ENCODE measurements at regions not wholly inside any gene's neighbourhood (a gene's known extent, or its start where the extent isn't known, plus 50 kb on each side); places are given as distances from the start of the nearest gene placed in this dataset.

- peak; percentile 24 for DNase-seq (ENCODE audit: low read depth)
Measured at GRCh38 chr5:158301186-158301585, 442.2 kb upstream of the CLINT1 start.

GRCh38 chr5:158300256-158300655 lies 441.3 kb upstream of the CLINT1 start:
- no peak for DNase-seq (ENCODE audit: low read depth)

GRCh38 chr5:158297002-158297527 lies 438.1 kb upstream of the CLINT1 start:
- DNase-seq (ENCODE audit: low read depth): no peak

DNA sequence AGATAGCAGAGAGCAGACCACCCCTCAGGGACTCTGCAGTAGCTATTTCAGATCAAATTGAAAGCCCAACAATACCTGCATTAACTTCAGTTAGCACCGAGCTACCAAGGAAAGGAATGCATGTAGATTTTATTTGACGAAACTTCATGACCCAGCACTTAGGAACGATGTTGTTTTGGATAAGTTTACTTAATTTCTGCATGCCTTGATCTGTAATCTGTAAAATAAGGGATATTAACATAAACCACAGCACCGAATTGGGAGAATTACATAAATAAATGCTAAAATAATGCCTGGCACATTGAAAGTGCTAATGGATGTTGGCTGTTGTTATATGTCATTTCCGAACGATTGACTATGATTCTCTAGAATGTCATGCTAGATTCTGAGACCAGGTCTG lies 435.8 kb upstream of the CLINT1 start:
- no peak for DNase-seq (ENCODE audit: low read depth)

DNA sequence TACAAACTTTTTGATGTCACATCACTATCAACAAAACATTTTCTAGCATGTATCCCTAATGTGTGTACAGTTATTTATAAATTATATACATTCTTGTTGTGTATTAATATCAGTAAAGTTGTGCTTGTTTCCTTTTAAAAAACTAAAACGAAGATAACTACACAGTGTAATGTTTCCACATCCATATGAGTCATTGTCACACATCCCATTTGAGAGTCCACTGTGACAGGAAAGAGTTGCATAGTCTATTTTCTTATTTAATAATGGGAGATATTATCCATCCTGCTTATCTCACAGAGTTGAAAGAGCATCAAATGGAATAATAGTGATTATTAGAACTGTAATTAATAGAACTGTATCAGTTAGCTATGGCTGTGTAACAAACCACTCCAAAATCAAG lies 434.0 kb upstream of the CLINT1 start:
- DNase-seq (ENCODE audit: low read depth): no peak

GRCh38 chr5:158289967-158290366 lies 431.0 kb upstream of the CLINT1 start:
- no peak for DNase-seq (ENCODE audit: low read depth)

DNA sequence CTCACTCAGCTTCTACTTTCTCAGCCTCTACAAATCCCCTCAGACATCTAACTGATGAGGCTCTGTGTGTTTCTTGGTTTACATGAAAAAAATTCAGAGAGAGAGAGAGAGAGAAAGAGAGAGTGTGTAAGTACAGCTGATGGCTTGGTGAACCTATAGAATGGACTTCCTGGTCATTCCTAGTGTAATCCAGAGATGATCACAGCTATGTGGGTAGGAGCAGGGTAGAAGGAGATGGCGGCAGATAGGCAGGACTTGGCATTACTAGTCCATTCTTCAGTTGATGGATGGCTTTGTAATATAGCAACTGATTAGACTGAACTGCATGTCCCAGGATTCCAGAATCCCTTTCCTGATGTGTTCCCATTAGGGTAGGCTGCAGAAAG lies 429.3 kb upstream of the CLINT1 start:
- no peak for DNase-seq (ENCODE audit: low read depth)

GRCh38 chr5:158287643-158288271 lies 428.8 kb upstream of the CLINT1 start:
- DNase-seq (ENCODE audit: low read depth): peak; percentile 20

DNA sequence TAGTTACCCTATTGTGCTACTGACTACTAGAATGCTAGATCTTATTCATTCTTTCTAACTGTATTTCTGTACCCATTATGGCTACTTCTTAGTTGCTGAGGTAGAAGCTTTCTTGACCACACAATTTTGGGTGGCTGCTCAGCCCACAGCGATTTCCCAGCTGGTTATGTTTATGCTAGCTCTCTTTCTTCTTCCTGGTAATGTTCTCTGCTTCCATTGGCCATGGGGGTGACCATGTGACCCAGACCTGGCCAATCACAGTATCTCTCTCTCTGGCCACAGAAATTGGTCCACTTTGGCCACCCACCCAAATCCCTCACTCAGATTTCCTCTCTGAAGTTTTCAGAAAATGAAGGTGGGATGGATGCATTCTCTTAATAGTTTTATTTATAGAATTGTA lies 427.9 kb upstream of the CLINT1 start:
- no peak for DNase-seq (ENCODE audit: low read depth)

DNA sequence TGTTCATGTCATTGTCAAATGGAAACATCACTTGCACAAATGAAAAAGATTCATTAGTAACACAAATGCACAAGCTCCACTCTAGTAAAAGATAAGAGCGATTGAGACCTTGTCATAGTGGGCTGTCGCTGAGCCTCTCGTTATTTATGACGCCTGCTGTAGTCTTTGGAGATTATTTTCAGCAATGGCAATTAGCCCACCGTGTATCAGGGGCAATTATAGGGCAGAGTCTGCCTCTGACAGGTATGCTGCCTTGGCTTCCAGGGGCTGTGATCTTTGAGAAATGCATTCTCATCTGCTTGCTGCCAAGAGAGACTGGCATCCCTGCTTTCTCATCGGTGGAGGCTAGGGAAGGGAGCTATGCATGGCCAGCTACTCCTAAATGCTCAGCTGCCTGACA lies 426.8 kb upstream of the CLINT1 start:
- no peak for DNase-seq (ENCODE audit: low read depth)

GRCh38 chr5:158284242-158284641 lies 425.3 kb upstream of the CLINT1 start:
- DNase-seq (ENCODE audit: low read depth): no peak

DNA sequence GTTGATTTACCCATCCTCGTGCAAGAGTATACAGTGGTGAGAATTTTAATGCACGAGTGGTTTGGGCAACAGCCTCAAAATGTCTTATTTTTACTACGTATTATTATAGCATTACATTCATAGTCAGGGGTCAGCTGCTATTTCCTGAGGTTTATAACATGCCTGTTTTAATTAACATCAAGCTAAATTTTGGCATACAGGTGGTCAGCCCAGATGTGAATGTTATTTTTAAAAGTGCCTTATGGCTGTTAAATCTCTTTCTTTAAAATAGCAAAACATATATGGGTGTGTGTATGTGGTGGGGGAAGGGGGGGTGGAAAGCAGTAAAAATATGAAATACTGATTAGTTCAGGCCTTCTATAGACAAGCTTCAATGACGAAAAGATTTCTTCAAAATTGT lies 424.5 kb upstream of the CLINT1 start:
- DNase-seq (ENCODE audit: low read depth): no peak

DNA sequence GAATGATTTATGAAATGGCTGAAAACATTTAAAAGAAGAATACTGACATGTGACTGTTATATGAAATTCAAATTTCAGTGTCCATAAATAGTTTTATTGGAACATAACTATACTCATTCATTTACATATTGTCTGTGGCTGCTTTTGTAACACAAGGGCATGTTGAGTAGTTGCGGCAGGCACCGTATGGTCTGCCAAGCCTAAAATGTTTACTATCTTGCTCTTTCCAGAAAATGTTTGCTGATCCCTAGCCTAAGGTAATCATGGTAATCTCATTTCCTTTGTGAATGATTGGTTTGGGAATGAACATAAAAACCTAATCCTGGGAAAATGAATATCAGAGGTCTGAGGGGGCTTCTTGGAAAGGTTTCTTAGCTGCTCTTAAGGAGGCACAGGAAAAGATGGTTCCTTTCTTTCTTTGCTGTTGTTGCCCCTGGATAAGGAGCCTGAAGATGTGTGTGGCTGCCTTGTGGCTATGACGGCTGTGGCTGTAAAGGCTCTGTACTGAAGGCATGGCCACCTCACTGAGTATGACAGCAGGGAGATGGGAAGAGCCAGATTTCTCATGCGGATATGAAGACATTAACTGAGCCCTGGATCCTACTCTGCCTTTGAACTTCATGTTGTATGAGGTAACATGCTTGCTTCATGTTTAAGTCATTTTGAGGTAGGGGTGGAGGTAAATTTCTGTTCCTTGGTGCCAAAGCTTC lies 419.4 kb upstream of the CLINT1 start:
- DNase-seq (ENCODE audit: low read depth): no peak

- DNase-seq (ENCODE audit: low read depth): no peak
Measured at GRCh38 chr5:158277276-158277675, 418.3 kb upstream of the CLINT1 start.

DNA sequence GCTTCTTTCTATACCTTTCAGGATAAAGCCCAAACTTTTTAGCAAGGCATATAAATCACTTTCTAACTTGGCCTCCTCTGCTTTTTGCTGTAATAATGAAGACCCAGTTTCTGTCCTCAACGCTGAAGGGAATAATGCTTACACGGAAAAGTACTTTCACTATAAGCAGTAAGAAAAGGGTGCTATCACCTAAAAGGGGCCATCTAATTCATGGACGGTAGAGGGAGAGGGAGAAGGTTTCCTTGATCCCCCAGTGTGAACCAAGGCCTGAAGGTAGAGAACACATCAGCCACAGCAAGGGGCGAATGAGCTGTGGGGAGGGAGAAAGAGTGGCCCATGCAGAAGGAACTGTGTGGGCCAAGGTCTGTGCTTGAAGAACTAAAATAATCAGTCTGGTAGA lies 417.7 kb upstream of the CLINT1 start:
- DNase-seq (ENCODE audit: low read depth): no peak

- DNase-seq (ENCODE audit: low read depth): peak; percentile 4
Measured at GRCh38 chr5:158275511-158275910, 416.6 kb upstream of the CLINT1 start.

DNA sequence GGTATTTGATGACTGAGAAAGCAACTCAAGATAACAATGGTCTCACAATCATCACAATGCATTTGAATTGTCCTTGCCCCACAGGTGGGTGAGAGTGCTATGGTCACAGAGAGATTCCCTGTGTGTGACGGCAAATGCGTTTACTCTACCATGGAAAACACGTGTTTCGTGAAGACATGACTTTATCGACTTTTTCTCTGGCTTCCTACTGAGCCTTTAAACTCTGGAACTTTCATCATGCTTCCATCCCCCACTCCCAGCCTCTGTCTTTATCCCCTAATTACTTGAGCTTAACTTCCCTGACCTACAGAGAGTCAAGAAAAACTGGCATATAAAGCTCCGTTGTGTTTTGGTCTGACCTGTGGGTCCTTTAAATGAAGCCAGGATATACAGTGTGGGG lies 414.1 kb upstream of the CLINT1 start:
- no peak for DNase-seq (ENCODE audit: low read depth)

GRCh38 chr5:158272409-158272808 lies 413.5 kb upstream of the CLINT1 start:
- no peak for DNase-seq (ENCODE audit: low read depth)

DNA sequence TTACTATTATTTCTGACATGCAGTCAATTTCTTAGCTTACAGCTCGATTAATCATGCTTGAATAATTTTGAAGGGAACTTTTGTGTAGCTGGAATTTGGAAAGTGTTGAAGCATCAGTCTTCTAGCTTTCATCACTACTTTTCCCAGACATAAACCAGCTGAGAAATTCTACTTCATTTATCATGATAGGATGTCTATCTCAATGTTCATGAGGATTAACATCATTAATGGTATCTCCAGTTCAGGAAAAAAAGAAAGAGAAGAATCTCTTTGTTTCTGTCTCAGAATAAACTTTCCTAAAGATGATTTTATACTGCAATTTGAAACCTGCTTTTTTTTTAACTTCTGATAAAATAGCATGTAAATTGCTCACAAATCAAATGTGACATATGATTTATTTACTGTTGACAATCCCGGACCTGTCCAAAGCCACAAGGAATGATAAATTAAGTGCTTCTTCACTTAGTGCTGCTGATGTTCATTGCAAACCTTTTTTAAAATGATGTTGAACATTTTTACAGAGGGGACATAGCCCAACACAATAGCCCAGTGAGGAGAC lies 412.1 kb upstream of the CLINT1 start:
- DNase-seq (ENCODE audit: low read depth): no peak

DNA sequence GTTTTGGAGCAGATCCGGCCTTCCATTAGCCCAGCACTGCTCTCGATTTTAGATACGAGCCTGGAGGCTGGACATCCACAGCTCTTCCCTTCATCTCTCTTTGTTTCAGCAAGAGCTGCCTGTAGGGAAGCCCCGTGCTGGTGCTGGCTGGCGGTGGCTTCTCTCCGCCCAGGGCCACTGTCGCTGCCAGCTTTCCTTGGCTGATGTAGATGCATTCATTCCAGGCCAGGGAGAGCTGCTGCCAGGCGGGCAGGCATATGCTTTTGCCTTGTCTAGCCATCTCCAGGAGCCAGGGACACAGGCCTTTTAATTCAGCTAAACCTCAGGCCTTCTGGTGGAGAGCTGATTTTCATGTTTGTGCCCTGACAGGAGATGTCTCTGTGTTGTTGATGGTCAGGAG lies 409.3 kb upstream of the CLINT1 start:
- DNase-seq (ENCODE audit: low read depth): no peak

GRCh38 chr5:158267228-158267627 lies 408.3 kb upstream of the CLINT1 start:
- no peak for DNase-seq (ENCODE audit: low read depth)

GRCh38 chr5:158265931-158266700 lies 407.2 kb upstream of the CLINT1 start:
- DNase-seq (ENCODE audit: low read depth): no peak

DNA sequence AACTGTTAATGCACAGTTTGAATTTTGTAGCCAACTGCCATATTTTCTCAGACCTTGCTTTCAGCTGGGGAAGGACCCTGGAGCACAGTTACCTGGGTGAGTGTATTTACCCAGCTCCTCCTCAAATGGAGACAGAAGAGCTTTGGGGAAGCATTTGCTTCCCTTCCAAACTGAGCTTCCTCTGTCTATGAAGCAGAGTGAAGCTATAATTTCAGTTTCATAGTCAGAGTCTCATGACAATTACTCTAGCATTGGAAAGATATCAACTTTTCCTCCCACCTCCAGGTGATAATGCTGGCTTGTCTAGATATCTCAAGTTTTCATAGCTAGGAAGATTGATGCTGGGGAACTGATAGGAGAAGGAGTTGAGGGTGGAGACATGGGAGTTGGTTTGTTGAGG lies 406.4 kb upstream of the CLINT1 start:
- no peak for DNase-seq (ENCODE audit: low read depth)
